HCT116 (cell line): ENCODE measurements at regions not wholly inside any gene's neighbourhood (a gene's known extent, or its start where the extent isn't known, plus 50 kb on each side); places are given as distances from the start of the nearest gene placed in this dataset.
"Not testable (repeated sequence)": the region's sequence is repeated elsewhere in the genome, so short reads cannot be mapped to it uniquely, and the experiment has no call there.

Experiments used
- ATAC-seq: fragments of 200-7000 bp; cut with Tn5 transposase; 2 replicates; pipeline ENCODE4 v1.9.1; 2020; ENCODE audit warnings: mild to moderate bottlenecking, moderate library complexity
- BruUV-seq: library from RNA; stranded (reverse); fragments of 400-500 nt; replicated peaks from 2 replicates; lab custom pipeline; 2021; lab: Mats Ljungman, UMichigan
- CTCF ChIA-PET: fragments of 300-600 bp; sonication (Branson Sonifier 250); formaldehyde crosslinking; loops from one replicate; lab custom pipeline; 2021; ENCODE audit warnings: antibody characterized with exemption; lab: Charles Lee
- POLR2A ChIA-PET: fragments of 300-600, 350-600 bp; sonication (Branson Sonifier 250); formaldehyde crosslinking; loops from one replicate; lab custom pipeline; 2021; ENCODE audit warnings: antibody characterized with exemption; lab: Charles Lee
- RAD21 ChIA-PET, 2 experiments: fragments of 300-600 bp; sonication (Branson Sonifier 250); formaldehyde crosslinking; loops; one replicate each; lab custom pipeline; 2023; ENCODE audit warnings: low total read pairs in 2 of 2; ENCODE audit not compliant: uncharacterized antibody in 2 of 2, unreplicated experiment in 2 of 2, low non-redundant PET in 1 of 2; lab: Charles Lee
- DNase-seq: peaks from one replicate; pipeline ENCODE4 v3.0.0-alpha.2; 2010; ENCODE audit warnings: low read depth, low spot score
- H2AFZ ChIP-seq: fragments of 200-600 bp; shearing (Covaris generic), sonication (generic); 2 replicates; pipeline ENCODE4 v1.6.1; 2017; ENCODE audit warnings: low read depth, mixed run types, mixed read lengths, antibody characterized with exemption, low read length; ENCODE audit not compliant: poor library complexity, severe bottlenecking
- H3K27ac ChIP-seq: 2 replicates; pipeline ENCODE4 v1.5.1; 2012; ENCODE audit warnings: low read depth, low read length
- H3K27me3 ChIP-seq: fragments of 200-600 bp; sonication (generic); 2 replicates; pipeline ENCODE4 v1.6.1; 2016; ENCODE audit warnings: mixed run types, low read length, mixed read lengths; ENCODE audit not compliant: insufficient read depth
- H3K36me3 ChIP-seq, 2 experiments: fragments of 200-500 bp in 1 of 2; fragments of 200-600 bp in 1 of 2; sonication (Bioruptor generic) in 1 of 2; sonication (generic) in 1 of 2; 2 replicates each; pipeline versions ENCODE4 v1.5.1 to v1.6.1; 2014 to 2016; ENCODE audit warnings: low read length in 2 of 2, inconsistent platforms in 1 of 2, mixed read lengths in 1 of 2, mixed run types in 1 of 2; ENCODE audit not compliant: insufficient read depth in 2 of 2, control insufficient read depth in 1 of 2
- H3K4me1 ChIP-seq, 2 experiments: fragments of 200-600 bp in 1 of 2; sonication (generic) in 1 of 2; 2 replicates each; pipeline versions ENCODE4 v1.5.1 to v1.6.1; 2012 to 2017; ENCODE audit warnings: low read length in 2 of 2, inconsistent platforms in 1 of 2, mild to moderate bottlenecking in 1 of 2, mixed read lengths in 1 of 2, mixed run types in 1 of 2, moderate library complexity in 1 of 2; ENCODE audit not compliant: insufficient read depth in 2 of 2, control insufficient read depth in 1 of 2
- H3K4me2 ChIP-seq: fragments of 200-600 bp; sonication (generic); 2 replicates; pipeline ENCODE4 v1.6.1; 2017; ENCODE audit warnings: mixed run types, low read length, mixed read lengths
- H3K4me3 ChIP-seq, 2 experiments: fragments of 200-600 bp in 1 of 2; sonication (generic) in 1 of 2; replicated peaks in 1 of 2; 2 replicates each; pipeline ENCODE4 v1.5.1; 2011 to 2016; ENCODE audit warnings: low read length in 2 of 2, control low read depth in 1 of 2, low read depth in 1 of 2, mild to moderate bottlenecking in 1 of 2, mixed read lengths in 1 of 2, mixed run types in 1 of 2
- H3K79me2 ChIP-seq: fragments of 200-600 bp; sonication (generic); 2 replicates; pipeline ENCODE4 v1.6.1; 2017; ENCODE audit warnings: mild to moderate bottlenecking, mixed run types, low read length, moderate library complexity, mixed read lengths; ENCODE audit not compliant: insufficient read depth
- H3K9ac ChIP-seq: fragments of 200-600 bp; sonication (generic); 2 replicates; pipeline ENCODE4 v1.6.1; 2016; ENCODE audit warnings: low read length, mixed read lengths
- H3K9me2 ChIP-seq: fragments of 200-600 bp; sonication (generic), shearing (Covaris generic); 2 replicates; pipeline ENCODE4 v1.6.1; 2017; ENCODE audit warnings: mixed run types, mild to moderate bottlenecking, moderate library complexity; ENCODE audit not compliant: insufficient read depth
- H3K9me3 ChIP-seq, 2 experiments: fragments of 200-500 bp in 1 of 2; fragments of 200-600 bp in 1 of 2; sonication (Bioruptor generic) in 1 of 2; sonication (generic) in 1 of 2; 2 replicates each; pipeline ENCODE4 v1.6.1; 2014 to 2017; ENCODE audit warnings: low read length in 2 of 2, mixed read lengths in 2 of 2, inconsistent platforms in 1 of 2, low read depth in 1 of 2, mild to moderate bottlenecking in 1 of 2, mixed run types in 1 of 2, moderate library complexity in 1 of 2; ENCODE audit not compliant: control insufficient read depth in 1 of 2, insufficient read depth in 1 of 2
- H4K20me1 ChIP-seq: fragments of 200-600 bp; sonication (generic), shearing (Covaris generic); 2 replicates; pipeline ENCODE4 v1.6.1; 2017; ENCODE audit warnings: mixed run types, mild to moderate bottlenecking, moderate library complexity; ENCODE audit not compliant: insufficient read depth
- FOSL1 ChIP-seq: IDR thresholded peaks from 2 replicates; pipeline ENCODE4 v1.6.1; 2012; ENCODE audit warnings: low read depth
- JUND ChIP-seq: IDR thresholded peaks from 2 replicates; pipeline ENCODE4 v1.6.1; 2012
- MAX ChIP-seq: IDR thresholded peaks from 2 replicates; pipeline ENCODE4 v1.6.1; 2012
- POLR2A ChIP-seq: IDR thresholded peaks from 2 replicates; pipeline ENCODE4 v1.7.0; 2011; ENCODE audit warnings: borderline replicate concordance; ENCODE audit not compliant: insufficient read depth, insufficient read length; ENCODE audit errors: extremely low read depth
- RAD21 ChIP-seq: IDR thresholded peaks from 2 replicates; pipeline ENCODE4 v1.6.1; 2012; ENCODE audit warnings: low read depth, mild to moderate bottlenecking
- SIN3A ChIP-seq: IDR thresholded peaks from 2 replicates; pipeline ENCODE4 v1.6.1; 2012; ENCODE audit warnings: low read depth
- SP1 ChIP-seq: IDR thresholded peaks from 2 replicates; pipeline ENCODE4 v1.6.1; 2012; ENCODE audit warnings: low read depth
- ZBTB33 ChIP-seq: IDR thresholded peaks from 2 replicates; pipeline ENCODE4 v1.6.1; 2011; ENCODE audit warnings: mild to moderate bottlenecking, low read length, moderate library complexity; ENCODE audit not compliant: insufficient replicate concordance; ENCODE audit errors: extremely low read depth
- ZNF274 ChIP-seq: fragments of 200-500 bp; sonication (Bioruptor generic); IDR thresholded peaks from 2 replicates; pipeline ENCODE4 v1.6.1; 2014; ENCODE audit warnings: mild to moderate bottlenecking, low read depth, low read length, inconsistent platforms
- intact Hi-C: fragments of 100-400 bp; cut with micrococcal nuclease; formaldehyde crosslinking; loops from 2 replicates; pipeline ENCODE4 v1.10.0; 2022

GRCh38 chr11:98068251-98068650 is 952.5 kb upstream of the CNTN5 start (continued):
- no peak for TF ChIP-seq POLR2A
- no peak for TF ChIP-seq ZNF274
- no peak for TF ChIP-seq ZBTB33
- TF ChIP-seq JUND = no peak
- TF ChIP-seq RAD21 = no peak
- no peak for TF ChIP-seq MAX
- TF ChIP-seq SP1 = no peak
- TF ChIP-seq FOSL1 = no peak
- no peak for TF ChIP-seq SIN3A

- H4K20me1 ChIP-seq, POLR2A ChIA-PET, CTCF ChIA-PET, H3K4me3 ChIP-seq, RAD21 ChIA-PET, intact Hi-C loops, H3K27me3 ChIP-seq, H3K79me2 ChIP-seq, H3K4me1 ChIP-seq, H3K9me2 ChIP-seq, H3K9ac ChIP-seq, BruUV-seq, DNase-seq, H3K36me3 ChIP-seq, H3K27ac ChIP-seq, ATAC-seq, H2AFZ ChIP-seq, H3K4me2 ChIP-seq: not testable (repeated sequence)
- peaks cover 0 to 16% of the 10 kb centered on the region in 2 experiments; a peak in 2 of 4 replicates for H3K9me3 ChIP-seq
Observed at GRCh38 chr11:98069147-98069546, 951.6 kb upstream of the CNTN5 start.
